HEK293 (cell line): ENCODE measurements at regions not wholly inside any gene's neighbourhood (a gene's known extent, or its start where the extent isn't known, plus 50 kb on each side); places are given as distances from the start of the nearest gene placed in this dataset.

Experiments
- YY1 ChIP-seq: fragments of 450-650 bp; formaldehyde crosslinking; IDR thresholded peaks from 2 replicates; pipeline ENCODE4 v1.5.1; 2018; ENCODE audit warnings: missing biosample characterization, missing genetic modification characterization
- ZBTB7A ChIP-seq: fragments of 450-650 bp; formaldehyde crosslinking; IDR thresholded peaks from 2 replicates; pipeline ENCODE4 v1.5.1; 2016; ENCODE audit warnings: low read depth, missing biosample characterization, missing genetic modification characterization
- ZNF184 ChIP-seq: fragments of 450-650 bp; IDR thresholded peaks from 2 replicates; pipeline ENCODE4 v1.5.1; 2018; ENCODE audit warnings: missing biosample characterization, mild to moderate bottlenecking, missing genetic modification characterization
- ZNF302 ChIP-seq: fragments of 450-650 bp; formaldehyde crosslinking; IDR thresholded peaks from 2 replicates; pipeline ENCODE4 v1.5.1; 2016; ENCODE audit warnings: missing biosample characterization, missing genetic modification characterization, low read depth
- ZNF707 ChIP-seq: fragments of 450-650 bp; formaldehyde crosslinking; IDR thresholded peaks from 2 replicates; pipeline ENCODE4 v1.5.1; 2016; ENCODE audit warnings: missing biosample characterization, missing genetic modification characterization
- TF ChIP-seq, protein P1 (sequence below): fragments of 450-650 bp; formaldehyde crosslinking; IDR thresholded peaks from 2 replicates; pipeline ENCODE4 v1.5.1; 2016; ENCODE audit warnings: missing biosample characterization, missing genetic modification characterization
- TF ChIP-seq, protein P2 (sequence below): fragments of 450-650 bp; formaldehyde crosslinking; IDR thresholded peaks from 2 replicates; pipeline ENCODE4 v1.5.1; 2016; ENCODE audit warnings: missing biosample characterization, missing genetic modification characterization, low read depth
- TF ChIP-seq, protein P3 (sequence below): fragments of 450-650 bp; formaldehyde crosslinking; IDR thresholded peaks from 2 replicates; pipeline ENCODE4 v1.5.1; 2017; ENCODE audit warnings: missing biosample characterization, missing genetic modification characterization
- TF ChIP-seq, protein P4 (sequence below): fragments of 450-650 bp; formaldehyde crosslinking; IDR thresholded peaks from 2 replicates; pipeline ENCODE4 v1.5.1; 2016; ENCODE audit warnings: missing biosample characterization, missing genetic modification characterization

DNA sequence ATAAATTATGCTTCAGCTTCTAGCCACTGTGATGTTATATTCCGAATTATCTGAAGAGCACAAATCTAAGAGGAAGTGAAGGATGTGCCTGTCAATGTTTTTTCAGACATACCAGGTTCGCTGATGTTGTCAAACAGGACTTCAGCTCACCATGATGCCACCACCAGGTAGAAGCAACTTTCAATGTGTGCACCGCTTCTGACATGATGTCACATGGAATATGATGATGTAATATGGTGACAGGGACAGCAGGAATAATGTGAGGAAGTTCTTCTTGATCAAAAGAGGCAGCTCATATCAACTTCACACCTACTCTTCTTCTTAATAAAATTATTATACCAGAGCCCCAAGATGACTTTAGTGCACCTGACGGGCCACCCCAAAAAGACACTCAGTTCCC lies 893.2 kb downstream of the BCL11A start:
- TF ChIP-seq, protein P1, sequence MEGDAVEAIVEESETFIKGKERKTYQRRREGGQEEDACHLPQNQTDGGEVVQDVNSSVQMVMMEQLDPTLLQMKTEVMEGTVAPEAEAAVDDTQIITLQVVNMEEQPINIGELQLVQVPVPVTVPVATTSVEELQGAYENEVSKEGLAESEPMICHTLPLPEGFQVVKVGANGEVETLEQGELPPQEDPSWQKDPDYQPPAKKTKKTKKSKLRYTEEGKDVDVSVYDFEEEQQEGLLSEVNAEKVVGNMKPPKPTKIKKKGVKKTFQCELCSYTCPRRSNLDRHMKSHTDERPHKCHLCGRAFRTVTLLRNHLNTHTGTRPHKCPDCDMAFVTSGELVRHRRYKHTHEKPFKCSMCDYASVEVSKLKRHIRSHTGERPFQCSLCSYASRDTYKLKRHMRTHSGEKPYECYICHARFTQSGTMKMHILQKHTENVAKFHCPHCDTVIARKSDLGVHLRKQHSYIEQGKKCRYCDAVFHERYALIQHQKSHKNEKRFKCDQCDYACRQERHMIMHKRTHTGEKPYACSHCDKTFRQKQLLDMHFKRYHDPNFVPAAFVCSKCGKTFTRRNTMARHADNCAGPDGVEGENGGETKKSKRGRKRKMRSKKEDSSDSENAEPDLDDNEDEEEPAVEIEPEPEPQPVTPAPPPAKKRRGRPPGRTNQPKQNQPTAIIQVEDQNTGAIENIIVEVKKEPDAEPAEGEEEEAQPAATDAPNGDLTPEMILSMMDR (tag by site-specific recombination): no peak
- TF ChIP-seq, protein P2, sequence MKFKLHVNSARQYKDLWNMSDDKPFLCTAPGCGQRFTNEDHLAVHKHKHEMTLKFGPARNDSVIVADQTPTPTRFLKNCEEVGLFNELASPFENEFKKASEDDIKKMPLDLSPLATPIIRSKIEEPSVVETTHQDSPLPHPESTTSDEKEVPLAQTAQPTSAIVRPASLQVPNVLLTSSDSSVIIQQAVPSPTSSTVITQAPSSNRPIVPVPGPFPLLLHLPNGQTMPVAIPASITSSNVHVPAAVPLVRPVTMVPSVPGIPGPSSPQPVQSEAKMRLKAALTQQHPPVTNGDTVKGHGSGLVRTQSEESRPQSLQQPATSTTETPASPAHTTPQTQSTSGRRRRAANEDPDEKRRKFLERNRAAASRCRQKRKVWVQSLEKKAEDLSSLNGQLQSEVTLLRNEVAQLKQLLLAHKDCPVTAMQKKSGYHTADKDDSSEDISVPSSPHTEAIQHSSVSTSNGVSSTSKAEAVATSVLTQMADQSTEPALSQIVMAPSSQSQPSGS (tag by site-specific recombination): no peak
- TF ChIP-seq YY1 (tag by site-specific recombination) (no peak), ZNF707 (tag by site-specific recombination) (no peak), ZNF302 (tag by site-specific recombination) (no peak), ZNF184 (no peak), ZBTB7A (tag by site-specific recombination) (no peak)
- TF ChIP-seq, protein P3, sequence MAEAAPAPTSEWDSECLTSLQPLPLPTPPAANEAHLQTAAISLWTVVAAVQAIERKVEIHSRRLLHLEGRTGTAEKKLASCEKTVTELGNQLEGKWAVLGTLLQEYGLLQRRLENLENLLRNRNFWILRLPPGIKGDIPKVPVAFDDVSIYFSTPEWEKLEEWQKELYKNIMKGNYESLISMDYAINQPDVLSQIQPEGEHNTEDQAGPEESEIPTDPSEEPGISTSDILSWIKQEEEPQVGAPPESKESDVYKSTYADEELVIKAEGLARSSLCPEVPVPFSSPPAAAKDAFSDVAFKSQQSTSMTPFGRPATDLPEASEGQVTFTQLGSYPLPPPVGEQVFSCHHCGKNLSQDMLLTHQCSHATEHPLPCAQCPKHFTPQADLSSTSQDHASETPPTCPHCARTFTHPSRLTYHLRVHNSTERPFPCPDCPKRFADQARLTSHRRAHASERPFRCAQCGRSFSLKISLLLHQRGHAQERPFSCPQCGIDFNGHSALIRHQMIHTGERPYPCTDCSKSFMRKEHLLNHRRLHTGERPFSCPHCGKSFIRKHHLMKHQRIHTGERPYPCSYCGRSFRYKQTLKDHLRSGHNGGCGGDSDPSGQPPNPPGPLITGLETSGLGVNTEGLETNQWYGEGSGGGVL (tag by site-specific recombination): no peak
- TF ChIP-seq, protein P4, sequence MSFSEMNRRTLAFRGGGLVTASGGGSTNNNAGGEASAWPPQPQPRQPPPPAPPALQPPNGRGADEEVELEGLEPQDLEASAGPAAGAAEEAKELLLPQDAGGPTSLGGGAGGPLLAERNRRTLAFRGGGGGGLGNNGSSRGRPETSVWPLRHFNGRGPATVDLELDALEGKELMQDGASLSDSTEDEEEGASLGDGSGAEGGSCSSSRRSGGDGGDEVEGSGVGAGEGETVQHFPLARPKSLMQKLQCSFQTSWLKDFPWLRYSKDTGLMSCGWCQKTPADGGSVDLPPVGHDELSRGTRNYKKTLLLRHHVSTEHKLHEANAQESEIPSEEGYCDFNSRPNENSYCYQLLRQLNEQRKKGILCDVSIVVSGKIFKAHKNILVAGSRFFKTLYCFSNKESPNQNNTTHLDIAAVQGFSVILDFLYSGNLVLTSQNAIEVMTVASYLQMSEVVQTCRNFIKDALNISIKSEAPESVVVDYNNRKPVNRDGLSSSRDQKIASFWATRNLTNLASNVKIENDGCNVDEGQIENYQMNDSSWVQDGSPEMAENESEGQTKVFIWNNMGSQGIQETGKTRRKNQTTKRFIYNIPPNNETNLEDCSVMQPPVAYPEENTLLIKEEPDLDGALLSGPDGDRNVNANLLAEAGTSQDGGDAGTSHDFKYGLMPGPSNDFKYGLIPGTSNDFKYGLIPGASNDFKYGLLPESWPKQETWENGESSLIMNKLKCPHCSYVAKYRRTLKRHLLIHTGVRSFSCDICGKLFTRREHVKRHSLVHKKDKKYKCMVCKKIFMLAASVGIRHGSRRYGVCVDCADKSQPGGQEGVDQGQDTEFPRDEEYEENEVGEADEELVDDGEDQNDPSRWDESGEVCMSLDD: no peak
